H1 (cell line): ENCODE measurements at regions not wholly inside any gene's neighbourhood (a gene's known extent, or its start where the extent isn't known, plus 50 kb on each side); places are given as distances from the start of the nearest gene placed in this dataset.

Experiments used
- CTCF ChIA-PET: fragments of 300-600 bp; sonication (Branson Sonifier 250); formaldehyde crosslinking; loops from one replicate; lab custom pipeline; 2021; ENCODE audit not compliant: partially characterized antibody; lab: Charles Lee
- POLR2A ChIA-PET: fragments of 300-600 bp; sonication (Branson Sonifier 250); formaldehyde crosslinking; loops from one replicate; lab custom pipeline; 2021; ENCODE audit warnings: inconsistent platforms; ENCODE audit not compliant: partially characterized antibody; lab: Charles Lee
- DNase-seq, 2 experiments: peaks; one replicate each; pipeline versions ENCODE4 v3.0.0 to v3.0.0-alpha.2; 2010 to 2022; ENCODE audit warnings: low spot score in 2 of 2, low read depth in 1 of 2, mixed read lengths in 1 of 2
- FAIRE-seq: peaks from 2 replicates; lab custom pipeline; 2011; peaks lifted over from hg19 to GRCh38; lab: Jason Lieb, UNC
- H2AFZ ChIP-seq: 2 replicates; pipeline ENCODE4 v1.8.1; 2012; ENCODE audit warnings: low read length, inconsistent platforms
- H2AK5ac ChIP-seq: 2 replicates; pipeline ENCODE4 v1.6.1; 2013; ENCODE audit warnings: low read depth, low read length
- H2BK120ac ChIP-seq: replicated peaks from 2 replicates; pipeline ENCODE3; 2013; ENCODE audit warnings: low read depth, low read length, inconsistent platforms
- H2BK12ac ChIP-seq: 2 replicates; pipeline ENCODE4 v1.6.1; 2013; ENCODE audit warnings: low read depth, low read length
- H2BK15ac ChIP-seq: 2 replicates; pipeline ENCODE4 v1.6.1; 2013; ENCODE audit warnings: low read length
- H2BK20ac ChIP-seq: 2 replicates; pipeline ENCODE4 v1.6.1; 2013; ENCODE audit warnings: low read length
- H2BK5ac ChIP-seq: 2 replicates; pipeline ENCODE4 v1.6.1; 2013; ENCODE audit warnings: low read depth, low read length
- H3K14ac ChIP-seq: 2 replicates; pipeline ENCODE4 v1.6.1; 2013; ENCODE audit warnings: inconsistent platforms; ENCODE audit not compliant: insufficient read length
- H3K18ac ChIP-seq: 2 replicates; pipeline ENCODE4 v1.6.1; 2013; ENCODE audit warnings: low read length; ENCODE audit errors: extremely low read depth
- H3K23ac ChIP-seq: 2 replicates; pipeline ENCODE4 v1.6.1; 2013; ENCODE audit warnings: inconsistent platforms; ENCODE audit not compliant: insufficient read length
- H3K23me2 ChIP-seq: 2 replicates; pipeline ENCODE4 v1.6.1; 2013; ENCODE audit warnings: low read depth, low read length
- H3K27ac ChIP-seq: 2 replicates; pipeline ENCODE4 v1.6.1; 2011; ENCODE audit warnings: low read depth, low read length, inconsistent platforms
- H3K27me3 ChIP-seq, 4 experiments: replicated peaks in 1 of 4; 1 replicate in 1 of 4; 2 replicates in 3 of 4; pipeline versions ENCODE4 v1.6.1 to v1.8.1; 2011 to 2013; ENCODE audit warnings: low read length in 3 of 4, mild to moderate bottlenecking in 3 of 4, inconsistent platforms in 2 of 4, mixed read lengths in 2 of 4, moderate library complexity in 1 of 4; ENCODE audit not compliant: control insufficient read depth in 3 of 4, insufficient read depth in 3 of 4; ENCODE audit errors: extremely low read depth in 1 of 4
- H3K36me3 ChIP-seq, 4 experiments: 2 replicates each; pipeline versions ENCODE4 v1.6.1 to v1.8.1; 2011 to 2013; ENCODE audit warnings: mild to moderate bottlenecking in 4 of 4, low read length in 3 of 4, moderate library complexity in 2 of 4, control low read depth in 1 of 4, inconsistent platforms in 1 of 4; ENCODE audit not compliant: insufficient read depth in 4 of 4, control insufficient read depth in 2 of 4
- H3K4ac ChIP-seq: replicated peaks from 2 replicates; pipeline ENCODE3; 2013; ENCODE audit warnings: low read length, low read depth, mixed read lengths, inconsistent platforms; ENCODE audit not compliant: insufficient read length
- H3K4me1 ChIP-seq, 4 experiments: replicated peaks in 1 of 4; 1 replicate in 1 of 4; 2 replicates in 3 of 4; pipeline versions ENCODE4 v1.6.1 to v1.8.1; 2011 to 2013; ENCODE audit warnings: low read length in 3 of 4, inconsistent platforms in 2 of 4, mixed read lengths in 1 of 4; ENCODE audit not compliant: insufficient read depth in 4 of 4, control insufficient read depth in 3 of 4
- H3K4me2 ChIP-seq, 2 experiments: 2 replicates each; pipeline versions ENCODE4 v1.6.1 to v1.8.1; 2011 to 2013; ENCODE audit warnings: low read depth in 2 of 2, low read length in 2 of 2, control low read depth in 1 of 2, inconsistent platforms in 1 of 2, mild to moderate bottlenecking in 1 of 2; ENCODE audit not compliant: insufficient read depth in 1 of 2
- H3K4me3 ChIP-seq, 4 experiments: fragments of 200-600, 300-600 bp in 1 of 4; sonication (generic), shearing (Covaris generic), sonication (Bioruptor Twin) in 1 of 4; 2 replicates each; pipeline versions ENCODE4 v1.5.1 to v1.8.1; 2011 to 2016; ENCODE audit warnings: low read length in 4 of 4, low read depth in 3 of 4, control low read depth in 2 of 4, inconsistent platforms in 2 of 4, mild to moderate bottlenecking in 2 of 4, mixed read lengths in 1 of 4, moderate library complexity in 1 of 4; ENCODE audit not compliant: insufficient read depth in 2 of 4; ENCODE audit errors: extremely low read depth in 1 of 4
- H3K56ac ChIP-seq: replicated peaks from 2 replicates; pipeline ENCODE3; 2013; ENCODE audit warnings: low read depth, mild to moderate bottlenecking, mixed read lengths, low read length, inconsistent platforms; ENCODE audit not compliant: insufficient read length
- H3K79me1 ChIP-seq: 2 replicates; pipeline ENCODE4 v1.6.1; 2013; ENCODE audit warnings: low read depth, low read length, control low read depth
- H3K79me2 ChIP-seq, 2 experiments: 2 replicates each; pipeline versions ENCODE4 v1.6.1 to v1.8.1; 2012 to 2013; ENCODE audit warnings: low read length in 2 of 2, mild to moderate bottlenecking in 2 of 2, inconsistent platforms in 1 of 2; ENCODE audit not compliant: insufficient read depth in 2 of 2, control insufficient read depth in 1 of 2
- H3K9ac ChIP-seq, 4 experiments: replicated peaks in 1 of 4; 1 replicate in 1 of 4; 2 replicates in 3 of 4; pipeline versions ENCODE4 v1.6.1 to v1.8.1; 2011 to 2013; ENCODE audit warnings: low read depth in 3 of 4, low read length in 3 of 4, control low read depth in 2 of 4, mild to moderate bottlenecking in 2 of 4, moderate library complexity in 2 of 4, inconsistent platforms in 1 of 4; ENCODE audit errors: extremely low read depth in 1 of 4
- H3K9me3 ChIP-seq, 2 experiments: 2 replicates each; pipeline versions ENCODE4 v1.6.1 to v1.8.1; 2012 to 2013; ENCODE audit warnings: mild to moderate bottlenecking in 2 of 2, moderate library complexity in 2 of 2, control low read depth in 1 of 2, inconsistent platforms in 1 of 2, low read depth in 1 of 2, low read length in 1 of 2, mixed read lengths in 1 of 2; ENCODE audit not compliant: insufficient read depth in 2 of 2
- H4K20me1 ChIP-seq, 2 experiments: replicated peaks in 1 of 2; 2 replicates each; pipeline versions ENCODE3 to v1.8.1; 2011 to 2013; ENCODE audit warnings: inconsistent platforms in 2 of 2, low read length in 2 of 2, mild to moderate bottlenecking in 1 of 2; ENCODE audit not compliant: insufficient read depth in 2 of 2, control insufficient read depth in 1 of 2
- H4K5ac ChIP-seq: 2 replicates; pipeline ENCODE4 v1.6.1; 2013; ENCODE audit warnings: low read length, low read depth, mixed read lengths, inconsistent platforms; ENCODE audit not compliant: insufficient read length
- H4K8ac ChIP-seq: 2 replicates; pipeline ENCODE4 v1.8.0; 2013; ENCODE audit warnings: mild to moderate bottlenecking, moderate library complexity, low read length, inconsistent platforms; ENCODE audit not compliant: insufficient read depth; ENCODE audit errors: extremely low read depth
- H4K91ac ChIP-seq: replicated peaks from 2 replicates; pipeline ENCODE3; 2013; ENCODE audit warnings: low read length, mixed read lengths, inconsistent platforms; ENCODE audit not compliant: insufficient read length
- CBX8 ChIP-seq: fragments of 300-800, 300-1000 bp; sonication (generic); IDR thresholded peaks from 2 replicates; pipeline ENCODE4 v1.7.1; 2016; ENCODE audit warnings: low read depth, low read length, borderline replicate concordance
- FOSL1 ChIP-seq: IDR thresholded peaks from 2 replicates; pipeline ENCODE4 v1.6.1; 2011; ENCODE audit warnings: mild to moderate bottlenecking, low read depth, low read length, moderate library complexity; ENCODE audit not compliant: insufficient read depth
- WGBS, 2 experiments: shearing (Covaris generic) in 1 of 2; methylation state at CpG; one replicate each; pipeline versions ENCODE4 v1.1.6 to v1.1.7; 2013 to 2015; ENCODE audit warnings: low lambda C conversion rate in 2 of 2, mixed read lengths in 2 of 2, inconsistent platforms in 1 of 2, low coverage in 1 of 2, missing lambda C conversion rate in 1 of 2; ENCODE audit not compliant: insufficient replicate concordance in 2 of 2, insufficient coverage in 1 of 2, insufficient read length in 1 of 2; ENCODE audit errors: extremely low coverage in 1 of 2, missing lambda C conversion rate in 1 of 2; 5-methylcytosine and 5-hydroxymethylcytosine counted together

DNA sequence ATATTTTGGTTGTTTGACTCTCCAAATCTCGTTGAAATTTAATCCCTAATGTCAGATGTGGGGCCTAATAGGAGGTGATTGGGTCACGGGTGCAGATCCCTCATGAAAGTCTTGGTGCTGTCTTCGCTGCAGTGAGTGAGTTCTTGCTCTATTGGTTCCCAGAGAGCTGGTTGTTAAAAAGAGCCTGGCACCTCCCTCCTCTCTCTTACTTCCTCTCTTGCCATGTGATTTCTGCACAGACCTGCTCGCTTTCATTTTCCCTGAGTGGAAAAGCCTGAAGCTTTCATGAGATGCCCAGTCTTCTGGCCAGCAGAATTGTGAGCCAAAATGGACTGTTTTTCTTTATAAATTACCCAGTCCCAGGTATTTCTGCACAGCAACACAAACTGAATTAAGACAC lies 221.6 kb downstream of the MAT2B start:
- H2BK20ac ChIP-seq = no peak overlapping the region
- H3K4ac ChIP-seq = no peak overlapping the region
- H2BK15ac ChIP-seq = no peak overlapping the region
- H3K36me3 ChIP-seq = no peaks in the 10 kb centered on the region
- no peak overlapping the region for H2BK12ac ChIP-seq
- no peak overlapping the region for H4K5ac ChIP-seq
- no peak for FAIRE-seq
- 0 out of 2 replicates have a peak overlapping the region, but pooled peaks have one; percentile 45 for H2AFZ ChIP-seq
- no peak overlapping the region for H2BK5ac ChIP-seq
- H2AK5ac ChIP-seq = no peak overlapping the region
- no peaks in the 10 kb centered on the region for H3K79me2 ChIP-seq
- no peak overlapping the region for H3K4me2 ChIP-seq
- H3K23me2 ChIP-seq = no peaks in the 10 kb centered on the region
- no peak overlapping the region for H3K9ac ChIP-seq
- WGBS, 2 experiments = 80% methylated on average over 4 of the region's 4 CpGs; no CpG with 5 or more reads in 1 of the 2 experiments
- H3K27me3 ChIP-seq = no peaks in the 10 kb centered on the region
- TF ChIP-seq CBX8 (no peak), FOSL1 (no peak)
- TF ChIP-seq, all 59 proteins: peak for 0
- Histone ChIP-seq H3K27ac (no peak overlapping the region), H4K91ac (no peak overlapping the region), H3K23ac (no peak overlapping the region), H3K18ac (no peak overlapping the region), H3K79me1 (no peaks in the 10 kb centered on the region), H2BK120ac (no peak overlapping the region), H4K8ac (no peak overlapping the region), H3K9me3 (no peaks in the 10 kb centered on the region), H3K4me1 (no peaks in the 10 kb centered on the region), H4K20me1 (no peaks in the 10 kb centered on the region), H3K14ac (no peak overlapping the region), H3K4me3 (no peak overlapping the region), H3K56ac (no peak overlapping the region)
- DNase-seq = no peak
- CTCF ChIA-PET = no interaction called here
- POLR2A ChIA-PET = no interaction called here
